CD4-positive, alpha-beta T cell (primary cell): ENCODE measurements at regions not wholly inside any gene's neighbourhood (a gene's known extent, or its start where the extent isn't known, plus 50 kb on each side); places are given as distances from the start of the nearest gene placed in this dataset.
A peak's percentile ranks its signal among the peaks of the same experiment; 100 is the strongest.

Experiments
- ATAC-seq: fragments of 200-7000 bp; cut with Tn5 transposase; one replicate; pipeline ENCODE4 v1.10.0; 2022; ENCODE audit warnings: mild to moderate bottlenecking; ENCODE audit not compliant: poor library complexity
- CTCF ChIA-PET: fragments of 350-600 bp; sonication (Branson Sonifier 250); formaldehyde crosslinking; loops from one replicate; lab custom pipeline; 2021; ENCODE audit warnings: antibody characterized with exemption, inconsistent platforms; lab: Charles Lee
- POLR2A ChIA-PET: fragments of 350-600 bp; sonication (Branson Sonifier 250); formaldehyde crosslinking; loops from one replicate; lab custom pipeline; 2021; ENCODE audit warnings: antibody characterized with exemption, inconsistent platforms; lab: Charles Lee
- DNase-seq, 14 experiments: peaks; one replicate each; pipeline ENCODE4 v3.0.0-alpha.2; 2013 to 2020; ENCODE audit warnings: mixed read lengths in 2 of 14
- H3K27ac ChIP-seq, 2 donors: one replicate each; pipeline versions ENCODE4 v1.5.1 to v1.7.0; 2013; ENCODE audit warnings: low read length in 2 of 2, low read depth in 1 of 2, mild to moderate bottlenecking in 1 of 2
- H3K27me3 ChIP-seq, 2 experiments: 1 replicate in 1 of 2; 2 replicates in 1 of 2; pipeline versions ENCODE4 v1.6.1 to v1.7.0; 2013; ENCODE audit warnings: low read length in 2 of 2, control low read depth in 1 of 2, mild to moderate bottlenecking in 1 of 2, moderate library complexity in 1 of 2; ENCODE audit not compliant: insufficient read depth in 2 of 2, control insufficient read depth in 1 of 2
- H3K36me3 ChIP-seq: one replicate; pipeline ENCODE4 v1.6.1; 2013; ENCODE audit warnings: low read length, control low read depth; ENCODE audit not compliant: insufficient read depth
- H3K4me1 ChIP-seq: one replicate; pipeline ENCODE4 v1.6.1; 2013; ENCODE audit warnings: low read length, control low read depth; ENCODE audit not compliant: insufficient read depth
- H3K4me3 ChIP-seq: one replicate; pipeline ENCODE4 v1.5.1; 2013; ENCODE audit warnings: mild to moderate bottlenecking, low read length, moderate library complexity
- H3K9me3 ChIP-seq, 2 experiments: 1 replicate in 1 of 2; 2 replicates in 1 of 2; pipeline versions ENCODE4 v1.6.1 to v1.7.0; 2013; ENCODE audit warnings: low read length in 2 of 2, mild to moderate bottlenecking in 2 of 2, control low read depth in 1 of 2, moderate library complexity in 1 of 2; ENCODE audit not compliant: control insufficient read depth in 1 of 2, insufficient read depth in 1 of 2
- H3K27ac Mint-ChIP-seq: one replicate; pipeline ENCODE4 v1.8.0; 2020; ENCODE audit warnings: mixed read lengths
- H3K27me3 Mint-ChIP-seq: one replicate; pipeline ENCODE4 v1.8.0; 2021; ENCODE audit warnings: mixed read lengths
- H3K36me3 Mint-ChIP-seq: one replicate; pipeline ENCODE4 v1.8.0; 2021; ENCODE audit warnings: low read depth, mixed read lengths
- H3K4me1 Mint-ChIP-seq: one replicate; pipeline ENCODE4 v1.8.0; 2021; ENCODE audit warnings: low read depth, mixed read lengths
- H3K4me3 Mint-ChIP-seq: one replicate; pipeline ENCODE4 v1.8.0; 2020; ENCODE audit warnings: mild to moderate bottlenecking, mixed read lengths
- H3K9me3 Mint-ChIP-seq: one replicate; pipeline ENCODE4 v1.8.0; 2020; ENCODE audit warnings: mixed read lengths
- intact Hi-C, 2 experiments: fragments of 100-400 bp; cut with DNase I in 1 of 2; cut with micrococcal nuclease in 1 of 2; formaldehyde crosslinking; loops; one replicate each; pipeline versions ENCODE4 v1.15.1 to v1.9.0; 2023 to 2025; cut with DNase I, micrococcal nuclease
- TF ChIP-seq, protein P1 (sequence below): fragments of 200-600 bp; IDR thresholded peaks from one replicate; pipeline ENCODE4 v1.8.0; 2022; ENCODE audit warnings: antibody characterized with exemption, mild to moderate bottlenecking

GRCh38 chr2:12310399-12310798, 406.3 kb upstream of the TRIB2 start:
- DNase-seq (peak in 1 of 14 experiments; percentile 38), ATAC-seq (peak; percentile 78)
- Histone ChIP-seq H3K36me3 (no peaks in the 10 kb centered on the region), H3K4me1 (peaks cover 17% of the 10 kb centered on the region), H3K9me3 (no peaks in the 10 kb centered on the region), H3K27ac (no peak overlapping the region), H3K4me3 (no peak overlapping the region), H3K27me3 (no peaks in the 10 kb centered on the region)
- POLR2A ChIA-PET = interaction anchor here (1.5 kb wide), 1 partner anchor 14 kb away, joined by 4 read pairs; no protein-coding TSS in a partner anchor
- Mint-ChIP-seq H3K27me3 (no peaks in the 10 kb centered on the region), H3K4me3 (peak overlapping the region; percentile 3), H3K9me3 (peaks cover 4% of the 10 kb centered on the region), H3K27ac (peak overlapping the region; percentile 69), H3K4me1 (peaks cover 52% of the 10 kb centered on the region), H3K36me3 (no peaks in the 10 kb centered on the region)
- TF ChIP-seq, protein P1, sequence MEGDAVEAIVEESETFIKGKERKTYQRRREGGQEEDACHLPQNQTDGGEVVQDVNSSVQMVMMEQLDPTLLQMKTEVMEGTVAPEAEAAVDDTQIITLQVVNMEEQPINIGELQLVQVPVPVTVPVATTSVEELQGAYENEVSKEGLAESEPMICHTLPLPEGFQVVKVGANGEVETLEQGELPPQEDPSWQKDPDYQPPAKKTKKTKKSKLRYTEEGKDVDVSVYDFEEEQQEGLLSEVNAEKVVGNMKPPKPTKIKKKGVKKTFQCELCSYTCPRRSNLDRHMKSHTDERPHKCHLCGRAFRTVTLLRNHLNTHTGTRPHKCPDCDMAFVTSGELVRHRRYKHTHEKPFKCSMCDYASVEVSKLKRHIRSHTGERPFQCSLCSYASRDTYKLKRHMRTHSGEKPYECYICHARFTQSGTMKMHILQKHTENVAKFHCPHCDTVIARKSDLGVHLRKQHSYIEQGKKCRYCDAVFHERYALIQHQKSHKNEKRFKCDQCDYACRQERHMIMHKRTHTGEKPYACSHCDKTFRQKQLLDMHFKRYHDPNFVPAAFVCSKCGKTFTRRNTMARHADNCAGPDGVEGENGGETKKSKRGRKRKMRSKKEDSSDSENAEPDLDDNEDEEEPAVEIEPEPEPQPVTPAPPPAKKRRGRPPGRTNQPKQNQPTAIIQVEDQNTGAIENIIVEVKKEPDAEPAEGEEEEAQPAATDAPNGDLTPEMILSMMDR = no peak
- CTCF ChIA-PET = no interaction called here
- intact Hi-C loops = no loop called here

GRCh38 chr2:12313445-12314126, 403.1 kb upstream of the TRIB2 start:
- TF ChIP-seq, protein P1 = no peak
- Histone ChIP-seq H3K4me1 (peaks cover 17% of the 10 kb centered on the region), H3K27ac (no peak overlapping the region), H3K36me3 (no peaks in the 10 kb centered on the region), H3K9me3 (no peaks in the 10 kb centered on the region), H3K27me3 (no peaks in the 10 kb centered on the region), H3K4me3 (no peak overlapping the region)
- Mint-ChIP-seq H3K9me3 (peaks cover 4% of the 10 kb centered on the region), H3K27ac (no peak overlapping the region), H3K36me3 (no peaks in the 10 kb centered on the region), H3K27me3 (no peaks in the 10 kb centered on the region), H3K4me1 (peaks cover 49% of the 10 kb centered on the region), H3K4me3 (no peak overlapping the region)
- intact Hi-C loops = no loop called here
- ATAC-seq (peak; percentile 34), DNase-seq (no peak)
- ChIA-PET CTCF (interaction anchor here (0.6 to 1.2 kb wide), 2 partner anchors 21 to 296 kb away, joined by 3 read pairs; no protein-coding TSS in a partner anchor), POLR2A (interaction anchor here (0.6 to 1.8 kb wide), 4 partner anchors 11 to 144 kb away, joined by 3 to 6 read pairs (median 4); no protein-coding TSS in a partner anchor)

- Mint-ChIP-seq H3K4me1 (peaks cover 43% of the 10 kb centered on the region), H3K4me3 (no peak overlapping the region), H3K27me3 (no peaks in the 10 kb centered on the region), H3K36me3 (no peaks in the 10 kb centered on the region), H3K27ac (no peak overlapping the region), H3K9me3 (peaks cover 4% of the 10 kb centered on the region)
- no peak for ATAC-seq
- TF ChIP-seq, protein P1 = no peak
- no peak for DNase-seq
- CTCF ChIA-PET = interaction anchor here (0.6 to 1.2 kb wide), 2 partner anchors 21 to 296 kb away, joined by 3 read pairs; no protein-coding TSS in a partner anchor
- Histone ChIP-seq H3K27me3 (no peaks in the 10 kb centered on the region), H3K36me3 (no peaks in the 10 kb centered on the region), H3K4me3 (no peak overlapping the region), H3K27ac (no peak overlapping the region), H3K4me1 (peaks cover 17% of the 10 kb centered on the region), H3K9me3 (no peaks in the 10 kb centered on the region)
- POLR2A ChIA-PET = interaction anchor here (0.6 to 1.5 kb wide), 3 partner anchors 12 to 143 kb away, joined by 3 to 5 read pairs (median 3); no protein-coding TSS in a partner anchor
- intact Hi-C loops = no loop called here
Observed at GRCh38 chr2:12314127-12314760, 402.5 kb upstream of the TRIB2 start.
